ENCODE measurements at regions not wholly inside any gene's neighbourhood (a gene's known extent, or its start where the extent isn't known, plus 50 kb on each side); places are given as distances from the start of the nearest gene placed in this dataset.

- TF ChIP-seq CTCF (IDR thresholded peaks at IDR 0.05; ENCODE audit: extremely low read depth in 1 of 2, insufficient read depth in 1 of 2, low read depth in 1 of 2, low read length in 2 of 2) = no peak
- no peak for TF ChIP-seq POLR2A (IDR thresholded peaks at IDR 0.05; ENCODE audit: low read depth, low read length)
- no peak for TF ChIP-seq POLR2AphosphoS5 (IDR thresholded peaks at IDR 0.05; ENCODE audit: insufficient read depth, low read depth, low read length)
Measured at GRCh38 chr10:24096281-24096680, 112.7 kb upstream of the KIAA1217 start.
